Mesendoderm (in vitro differentiated cells): ENCODE measurements at regions not wholly inside any gene's neighbourhood (a gene's known extent, or its start where the extent isn't known, plus 50 kb on each side); places are given as distances from the start of the nearest gene placed in this dataset.
A peak's percentile ranks its signal among the peaks of the same experiment; 100 is the strongest.

Experiments used
- DNase-seq: peaks from one replicate; pipeline ENCODE4 v3.0.0; 2013
- H2AK5ac ChIP-seq: 2 replicates; pipeline ENCODE4 v1.6.1; 2013; ENCODE audit warnings: low read length, inconsistent platforms
- H2BK120ac ChIP-seq: 2 replicates; pipeline ENCODE4 v1.6.1; 2013; ENCODE audit warnings: low read depth, mild to moderate bottlenecking, low read length, moderate library complexity, mixed read lengths
- H2BK15ac ChIP-seq: replicated peaks from 2 replicates; pipeline ENCODE4 v1.6.1; 2013; ENCODE audit warnings: low read depth, mild to moderate bottlenecking, moderate library complexity
- H2BK5ac ChIP-seq: 2 replicates; pipeline ENCODE4 v1.6.1; 2013; ENCODE audit warnings: low read length, inconsistent platforms
- H3K18ac ChIP-seq: 2 replicates; pipeline ENCODE4 v1.6.1; 2013; ENCODE audit warnings: mild to moderate bottlenecking, low read length, mixed read lengths
- H3K23ac ChIP-seq: one replicate; pipeline ENCODE4 v1.6.1; 2013; ENCODE audit warnings: low read length
- H3K27ac ChIP-seq: 2 replicates; pipeline ENCODE4 v1.5.1; 2013; ENCODE audit warnings: low read depth, mild to moderate bottlenecking, inconsistent platforms, low read length, moderate library complexity
- H3K27me3 ChIP-seq: 2 replicates; pipeline ENCODE4 v1.6.1; 2013; ENCODE audit warnings: low read length, control low read depth, mild to moderate bottlenecking, inconsistent platforms; ENCODE audit not compliant: insufficient read depth, poor library complexity
- H3K36me3 ChIP-seq: 2 replicates; pipeline ENCODE4 v1.6.1; 2013; ENCODE audit warnings: low read length, inconsistent platforms; ENCODE audit not compliant: control insufficient read depth, insufficient read depth
- H3K4ac ChIP-seq: one replicate; pipeline ENCODE4 v1.6.1; 2013; ENCODE audit warnings: low read depth, mild to moderate bottlenecking, low read length, moderate library complexity
- H3K4me1 ChIP-seq: 2 replicates; pipeline ENCODE4 v1.6.1; 2013; ENCODE audit warnings: low read depth, low read length, inconsistent platforms; ENCODE audit not compliant: control insufficient read depth
- H3K4me2 ChIP-seq: 2 replicates; pipeline ENCODE4 v1.6.1; 2013; ENCODE audit warnings: low read length
- H3K4me3 ChIP-seq: 2 replicates; pipeline ENCODE4 v1.5.1; 2013; ENCODE audit warnings: mild to moderate bottlenecking, low read length
- H3K56ac ChIP-seq: one replicate; pipeline ENCODE4 v1.6.1; 2013; ENCODE audit warnings: low read length
- H3K79me1 ChIP-seq: 2 replicates; pipeline ENCODE4 v1.6.1; 2013; ENCODE audit warnings: low read length, inconsistent platforms
- H3K79me2 ChIP-seq: 2 replicates; pipeline ENCODE4 v1.6.1; 2013; ENCODE audit warnings: mild to moderate bottlenecking, low read length; ENCODE audit not compliant: control insufficient read depth, insufficient read depth
- H3K9ac ChIP-seq: 2 replicates; pipeline ENCODE4 v1.6.1; 2013; ENCODE audit warnings: low read length, inconsistent platforms
- H4K5ac ChIP-seq: one replicate; pipeline ENCODE4 v1.6.1; 2013; ENCODE audit warnings: low read length
- H4K8ac ChIP-seq: one replicate; pipeline ENCODE4 v1.6.1; 2013; ENCODE audit warnings: low read depth, mild to moderate bottlenecking, control low read depth, low read length, moderate library complexity
- WGBS: extraction: QIAGEN DNeasy Blood & Tissue Kit; methylation state at CpG from one replicate; pipeline ENCODE4 v1.1.7; 2013; ENCODE audit warnings: low lambda C conversion rate, missing lambda C conversion rate; ENCODE audit not compliant: insufficient coverage; ENCODE audit errors: extremely low coverage; 5-methylcytosine and 5-hydroxymethylcytosine counted together

GRCh38 chr1:29645586-29645985 is 409.3 kb downstream of the PTPRU start:
- no peaks in the 10 kb centered on the region for H3K36me3 ChIP-seq
- H3K4ac ChIP-seq = no peak overlapping the region
- H4K5ac ChIP-seq = no peak overlapping the region
- H2BK15ac ChIP-seq = no peak overlapping the region
- H2BK5ac ChIP-seq = no peak overlapping the region
- H2BK120ac ChIP-seq = no peak overlapping the region
- no peak overlapping the region for H3K56ac ChIP-seq
- no peaks in the 10 kb centered on the region for H3K4me1 ChIP-seq
- H3K18ac ChIP-seq = no peak overlapping the region
- H4K8ac ChIP-seq = no peak overlapping the region
- no peak overlapping the region for H3K23ac ChIP-seq
- no peak for DNase-seq
- H3K4me2 ChIP-seq = no peak overlapping the region
- no peak overlapping the region for H2AK5ac ChIP-seq
- no peak overlapping the region for H3K9ac ChIP-seq
- WGBS = no CpG with 5 or more reads among the region's 9 CpGs
- H3K27me3 ChIP-seq = no peaks in the 10 kb centered on the region
- no peak overlapping the region for H3K4me3 ChIP-seq
- no peak overlapping the region for H3K27ac ChIP-seq
- H3K79me1 ChIP-seq = no peaks in the 10 kb centered on the region
- H3K79me2 ChIP-seq = no peaks in the 10 kb centered on the region

GRCh38 chr1:29644812-29645211 is 408.5 kb downstream of the PTPRU start:
- Histone ChIP-seq H3K27ac (no peak overlapping the region), H2BK120ac (no peak overlapping the region), H3K4me2 (no peak overlapping the region), H2AK5ac (no peak overlapping the region), H3K36me3 (no peaks in the 10 kb centered on the region), H3K23ac (no peak overlapping the region), H3K79me1 (no peaks in the 10 kb centered on the region), H3K18ac (no peak overlapping the region), H4K8ac (no peak overlapping the region), H3K27me3 (no peaks in the 10 kb centered on the region), H2BK15ac (no peak overlapping the region), H4K5ac (no peak overlapping the region), H3K4me3 (no peak overlapping the region), H3K4me1 (no peaks in the 10 kb centered on the region), H3K56ac (no peak overlapping the region), H3K9ac (no peak overlapping the region), H2BK5ac (no peak overlapping the region), H3K4ac (no peak overlapping the region), H3K79me2 (no peaks in the 10 kb centered on the region)
- WGBS = no CpG with 5 or more reads among the region's 4 CpGs
- peak; percentile 37 for DNase-seq

- Histone ChIP-seq H4K8ac (no peak overlapping the region), H3K79me1 (no peaks in the 10 kb centered on the region), H3K56ac (no peak overlapping the region), H2BK5ac (no peak overlapping the region), H3K4me2 (no peak overlapping the region), H3K27ac (no peak overlapping the region), H2BK120ac (no peak overlapping the region), H3K9ac (no peak overlapping the region), H3K27me3 (no peaks in the 10 kb centered on the region), H2BK15ac (no peak overlapping the region), H3K36me3 (no peaks in the 10 kb centered on the region), H3K4me3 (no peak overlapping the region), H4K5ac (no peak overlapping the region), H3K18ac (no peak overlapping the region), H3K4ac (no peak overlapping the region), H3K4me1 (no peaks in the 10 kb centered on the region), H3K79me2 (no peaks in the 10 kb centered on the region), H3K23ac (no peak overlapping the region), H2AK5ac (no peak overlapping the region)
- no peak for DNase-seq
- no CpG with 5 or more reads among the region's 1 CpG for WGBS
Measured at GRCh38 chr1:29643838-29644440, 407.6 kb downstream of the PTPRU start.

- Histone ChIP-seq H2AK5ac (no peak overlapping the region), H3K23ac (no peak overlapping the region), H3K27ac (no peak overlapping the region), H3K36me3 (no peaks in the 10 kb centered on the region), H3K4me2 (no peak overlapping the region), H3K79me1 (no peaks in the 10 kb centered on the region), H3K4me3 (no peak overlapping the region), H4K5ac (no peak overlapping the region), H2BK15ac (no peak overlapping the region), H2BK5ac (no peak overlapping the region), H3K79me2 (no peaks in the 10 kb centered on the region), H3K18ac (no peak overlapping the region), H3K4me1 (no peaks in the 10 kb centered on the region), H3K9ac (no peak overlapping the region), H2BK120ac (no peak overlapping the region), H3K27me3 (no peaks in the 10 kb centered on the region), H3K56ac (no peak overlapping the region), H3K4ac (no peak overlapping the region), H4K8ac (no peak overlapping the region)
- DNase-seq = no peak
- WGBS = no CpG with 5 or more reads among the region's 4 CpGs
Measured at GRCh38 chr1:29643281-29643680, 407.0 kb downstream of the PTPRU start.

- H3K4me3 ChIP-seq = no peak overlapping the region
- H4K8ac ChIP-seq = no peak overlapping the region
Measured at GRCh38 chr1:29642519-29642918, 406.2 kb downstream of the PTPRU start.

GRCh38 chr1:29641921-29642320 is 405.6 kb downstream of the PTPRU start:
- H3K4me3 ChIP-seq = no peak overlapping the region
- DNase-seq = no peak

More at GRCh38 chr1:29642519-29642918, 406.2 kb downstream of the PTPRU start:
- Histone ChIP-seq H3K9ac (no peak overlapping the region), H4K5ac (no peak overlapping the region), H2BK15ac (no peak overlapping the region), H3K56ac (no peak overlapping the region), H3K27ac (no peak overlapping the region), H3K36me3 (no peaks in the 10 kb centered on the region), H2BK120ac (no peak overlapping the region), H3K27me3 (no peaks in the 10 kb centered on the region), H3K79me1 (no peaks in the 10 kb centered on the region), H3K4ac (no peak overlapping the region), H3K23ac (no peak overlapping the region), H3K4me1 (no peaks in the 10 kb centered on the region), H3K79me2 (no peaks in the 10 kb centered on the region), H2BK5ac (no peak overlapping the region), H3K18ac (no peak overlapping the region), H2AK5ac (no peak overlapping the region), H3K4me2 (no peak overlapping the region)
- no CpG with 5 or more reads among the region's 6 CpGs for WGBS
- no peak for DNase-seq

More at GRCh38 chr1:29641921-29642320, 405.6 kb downstream of the PTPRU start:
- no peak overlapping the region for H3K9ac ChIP-seq
- H3K4ac ChIP-seq = no peak overlapping the region
- WGBS = no CpG with 5 or more reads among the region's 3 CpGs
- no peak overlapping the region for H2BK15ac ChIP-seq
- no peak overlapping the region for H2BK120ac ChIP-seq
- H3K56ac ChIP-seq = no peak overlapping the region
- H4K8ac ChIP-seq = no peak overlapping the region
- H2AK5ac ChIP-seq = no peak overlapping the region
- no peak overlapping the region for H3K18ac ChIP-seq
- H2BK5ac ChIP-seq = no peak overlapping the region
- H4K5ac ChIP-seq = no peak overlapping the region
- H3K23ac ChIP-seq = no peak overlapping the region
- no peaks in the 10 kb centered on the region for H3K4me1 ChIP-seq
- H3K79me2 ChIP-seq = no peaks in the 10 kb centered on the region
- H3K36me3 ChIP-seq = no peaks in the 10 kb centered on the region
- H3K27me3 ChIP-seq = no peaks in the 10 kb centered on the region
- no peak overlapping the region for H3K4me2 ChIP-seq
- no peak overlapping the region for H3K27ac ChIP-seq
- no peaks in the 10 kb centered on the region for H3K79me1 ChIP-seq
